ENCODE measurements at regions not wholly inside any gene's neighbourhood (a gene's known extent, or its start where the extent isn't known, plus 50 kb on each side); places are given as distances from the start of the nearest gene placed in this dataset.
A peak's percentile ranks its signal among the peaks of the same experiment; 100 is the strongest.

DNA sequence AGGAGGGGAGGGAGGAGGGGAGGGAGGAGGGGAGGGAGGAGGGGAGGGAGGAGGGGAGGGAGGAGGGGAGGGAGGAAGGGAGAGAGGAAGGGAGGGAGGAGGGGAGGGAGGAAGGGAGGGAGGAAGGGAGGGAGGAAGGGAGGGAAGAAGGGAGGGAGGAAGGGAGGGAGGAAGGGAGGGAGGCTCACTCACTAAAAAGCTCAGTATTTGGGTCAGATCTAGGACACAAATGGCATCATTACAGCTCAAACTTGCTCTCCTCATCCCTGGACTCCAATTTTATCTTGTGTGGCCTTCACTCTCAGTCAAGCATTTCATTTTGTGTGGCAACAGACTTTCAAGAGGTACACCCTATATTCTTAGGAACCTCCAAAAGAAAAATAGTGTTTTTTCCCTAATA, 435.4 kb downstream of the IRS1 start:
- no peak for DNase-seq (ENCODE audit: low read depth in 1 of 2, low spot score in 1 of 2)
- CTCF ChIA-PET = no interaction called here
- ATAC-seq = no peak
- TF ChIP-seq HDAC2 (IDR thresholded peaks at IDR 0.05) (no peak), EHF (CRISPR knock-in tag; IDR thresholded peaks at IDR 0.05) (no peak), ESRRA (IDR thresholded peaks at IDR 0.05; ENCODE audit: borderline replicate concordance, low read length) (no peak), CBX2 (IDR thresholded peaks at IDR 0.05; ENCODE audit: borderline replicate concordance, low read depth) (no peak), FOSL2 (IDR thresholded peaks at IDR 0.05) (no peak), FOSL2 (CRISPR knock-in tag; IDR thresholded peaks at IDR 0.05) (no peak), HOXA7 (CRISPR knock-in tag; IDR thresholded peaks at IDR 0.05) (no peak), ZFP36 (IDR thresholded peaks at IDR 0.05; ENCODE audit: borderline replicate concordance, partially characterized antibody) (no peak), TP53 (CRISPR knock-in tag; IDR thresholded peaks at IDR 0.05) (no peak), CEBPB (IDR thresholded peaks at IDR 0.05) (no peak), KDM5A (IDR thresholded peaks at IDR 0.05) (no peak), MAFK (IDR thresholded peaks at IDR 0.05; ENCODE audit: partially characterized antibody) (no peak), RCOR1 (IDR thresholded peaks at IDR 0.05; ENCODE audit: low read depth, low read length) (no peak), MYC (IDR thresholded peaks at IDR 0.05; ENCODE audit: borderline replicate concordance, low read length) (no peak), ZNF302 (CRISPR knock-in tag; IDR thresholded peaks at IDR 0.05) (no peak)
- TF ChIP-seq, protein P1, sequence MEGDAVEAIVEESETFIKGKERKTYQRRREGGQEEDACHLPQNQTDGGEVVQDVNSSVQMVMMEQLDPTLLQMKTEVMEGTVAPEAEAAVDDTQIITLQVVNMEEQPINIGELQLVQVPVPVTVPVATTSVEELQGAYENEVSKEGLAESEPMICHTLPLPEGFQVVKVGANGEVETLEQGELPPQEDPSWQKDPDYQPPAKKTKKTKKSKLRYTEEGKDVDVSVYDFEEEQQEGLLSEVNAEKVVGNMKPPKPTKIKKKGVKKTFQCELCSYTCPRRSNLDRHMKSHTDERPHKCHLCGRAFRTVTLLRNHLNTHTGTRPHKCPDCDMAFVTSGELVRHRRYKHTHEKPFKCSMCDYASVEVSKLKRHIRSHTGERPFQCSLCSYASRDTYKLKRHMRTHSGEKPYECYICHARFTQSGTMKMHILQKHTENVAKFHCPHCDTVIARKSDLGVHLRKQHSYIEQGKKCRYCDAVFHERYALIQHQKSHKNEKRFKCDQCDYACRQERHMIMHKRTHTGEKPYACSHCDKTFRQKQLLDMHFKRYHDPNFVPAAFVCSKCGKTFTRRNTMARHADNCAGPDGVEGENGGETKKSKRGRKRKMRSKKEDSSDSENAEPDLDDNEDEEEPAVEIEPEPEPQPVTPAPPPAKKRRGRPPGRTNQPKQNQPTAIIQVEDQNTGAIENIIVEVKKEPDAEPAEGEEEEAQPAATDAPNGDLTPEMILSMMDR (IDR thresholded peaks at IDR 0.05) = no peak
- TF ChIP-seq, protein P2, sequence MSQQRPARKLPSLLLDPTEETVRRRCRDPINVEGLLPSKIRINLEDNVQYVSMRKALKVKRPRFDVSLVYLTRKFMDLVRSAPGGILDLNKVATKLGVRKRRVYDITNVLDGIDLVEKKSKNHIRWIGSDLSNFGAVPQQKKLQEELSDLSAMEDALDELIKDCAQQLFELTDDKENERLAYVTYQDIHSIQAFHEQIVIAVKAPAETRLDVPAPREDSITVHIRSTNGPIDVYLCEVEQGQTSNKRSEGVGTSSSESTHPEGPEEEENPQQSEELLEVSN (IDR thresholded peaks at IDR 0.05; ENCODE audit: borderline replicate concordance, low read depth) = no peak
- H3K4me2 ChIP-seq = no peak overlapping the region
- POLR2A ChIA-PET = no interaction called here
- H3K9me3 ChIP-seq = no peaks in the 10 kb centered on the region
- FAIRE-seq = no peak
- no peak overlapping the region for H3K4me3 ChIP-seq
- peaks cover 12% of the 10 kb centered on the region for H3K4me1 ChIP-seq
- H3K27ac ChIP-seq = 0 out of 6 replicates have a peak overlapping the region, but pooled peaks of 1 of the 2 experiments have one; percentile 40

DNA sequence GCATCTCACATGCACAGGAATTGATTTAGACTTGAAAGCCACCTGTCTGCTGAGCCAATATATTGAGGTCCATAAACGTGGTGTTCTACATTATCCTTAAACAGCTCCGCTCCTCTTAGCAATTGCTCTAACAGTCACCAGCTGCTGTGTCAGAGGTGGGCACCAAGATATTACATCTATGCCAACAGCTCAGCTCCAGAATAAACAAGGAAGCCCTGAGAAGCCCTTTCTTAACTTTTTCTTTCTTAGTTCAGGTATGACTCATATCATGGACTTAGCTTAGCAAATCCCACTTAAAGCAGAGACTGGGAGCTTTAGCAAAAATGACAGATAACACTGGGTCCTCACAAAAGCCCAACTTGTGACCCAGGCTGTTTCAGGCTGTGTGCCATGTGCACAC, 436.6 kb downstream of the IRS1 start:
- ATAC-seq = peak; percentile 54 to 71; a peak in 4 of 6 replicates
- H3K9me3 ChIP-seq = no peaks in the 10 kb centered on the region
- ChIA-PET POLR2A (no interaction called here), CTCF (no interaction called here)
- peaks cover 12% of the 10 kb centered on the region for H3K4me1 ChIP-seq
- no peak overlapping the region for H3K4me3 ChIP-seq
- peak in 1 of 2 experiments; percentile 38 for DNase-seq (ENCODE audit: low read depth in 1 of 2, low spot score in 1 of 2)
- H3K4me2 ChIP-seq = peak overlapping the region; percentile 9; the same call in 2 of the 3 replicates
- FAIRE-seq = no peak
- TF ChIP-seq CEBPB (IDR thresholded peaks at IDR 0.05) = 0 out of 4 replicates have a peak, but pooled peaks of 1 of the 2 experiments have one; percentile 10
- TF ChIP-seq FOSL2 (IDR thresholded peaks at IDR 0.05) = no peak
- peak; percentile 67 for TF ChIP-seq FOSL2 (CRISPR knock-in tag; IDR thresholded peaks at IDR 0.05)
- TF ChIP-seq, protein P3, sequence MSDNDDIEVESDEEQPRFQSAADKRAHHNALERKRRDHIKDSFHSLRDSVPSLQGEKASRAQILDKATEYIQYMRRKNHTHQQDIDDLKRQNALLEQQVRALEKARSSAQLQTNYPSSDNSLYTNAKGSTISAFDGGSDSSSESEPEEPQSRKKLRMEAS (IDR thresholded peaks at IDR 0.05) = no peak
- TF ChIP-seq TP53 (CRISPR knock-in tag; IDR thresholded peaks at IDR 0.05) = no peak
- 44% methylated on average over 2 of the region's 2 CpGs for WGBS (ENCODE audit: missing lambda C conversion rate)
- peak overlapping the region in 1 of 2 experiments; percentile 37; a peak in 3 of 6 replicates for H3K27ac ChIP-seq

DNA sequence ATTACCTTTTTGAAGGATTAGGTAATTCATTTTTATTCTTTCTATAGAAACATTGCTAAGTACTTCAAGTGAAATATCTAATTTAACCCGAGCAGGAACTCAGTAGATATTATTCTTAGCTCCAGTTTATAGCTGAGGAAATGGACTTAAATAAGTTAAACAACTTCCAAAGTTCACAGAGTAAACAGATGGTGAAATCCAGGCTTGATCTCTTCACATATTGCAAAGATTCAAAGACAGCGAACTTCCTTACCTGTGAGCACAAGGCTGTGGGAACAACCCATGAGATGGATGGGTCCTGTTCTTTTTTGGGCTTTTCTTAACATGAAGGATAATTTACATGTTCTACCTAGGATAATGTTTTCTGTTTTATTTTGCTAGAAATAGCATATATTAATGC, 439.0 kb downstream of the IRS1 start:
- Histone ChIP-seq H3K4me3 (no peak overlapping the region), H3K4me2 (no peak overlapping the region), H3K27ac (no peak overlapping the region), H3K4me1 (peaks cover 12% of the 10 kb centered on the region), H3K9me3 (no peaks in the 10 kb centered on the region)
- FAIRE-seq (no peak), ATAC-seq (no peak), DNase-seq (ENCODE audit: low read depth in 1 of 2, low spot score in 1 of 2) (no peak)
- TF ChIP-seq RARB (CRISPR knock-in tag; IDR thresholded peaks at IDR 0.05) = no peak
- no peak for TF ChIP-seq RAD21 (conservative IDR thresholded peaks at IDR 0.05 in 1 of 2, IDR thresholded peaks at IDR 0.05 in 1 of 2)
- CTCF ChIA-PET = no interaction called here
- 64% methylated on average over 2 of the region's 2 CpGs for WGBS (ENCODE audit: missing lambda C conversion rate)
- POLR2A ChIA-PET = no interaction called here

Measured in A549 (cell line).